Effector memory CD8-positive, alpha-beta T cell (primary cell): ENCODE measurements at regions not wholly inside any gene's neighbourhood (a gene's known extent, or its start where the extent isn't known, plus 50 kb on each side); places are given as distances from the start of the nearest gene placed in this dataset.
"Not testable (repeated sequence)": the region's sequence is repeated elsewhere in the genome, so short reads cannot be mapped to it uniquely, and the experiment has no call there.

ENCODE experiments used
- ATAC-seq: fragments of 150-1000 bp; cut with Tn5 transposase; replicated peaks from 2 replicates; pipeline ENCODE4 v1.10.0; 2021; ENCODE audit warnings: mild to moderate bottlenecking, moderate library complexity
- DNase-seq, 3 experiments: peaks; one replicate each; pipeline ENCODE4 v3.0.0; 2021
- H3K27ac Mint-ChIP-seq, 2 donors: one replicate each; pipeline ENCODE4 v1.8.0; 2022; ENCODE audit warnings: mild to moderate bottlenecking in 2 of 2, mixed read lengths in 2 of 2, moderate library complexity in 2 of 2
- H3K27me3 Mint-ChIP-seq, 2 donors: one replicate each; pipeline ENCODE4 v1.8.0; 2022; ENCODE audit warnings: mixed read lengths in 2 of 2
- H3K36me3 Mint-ChIP-seq: one replicate; pipeline ENCODE4 v1.8.0; 2022; ENCODE audit warnings: mild to moderate bottlenecking, moderate library complexity, mixed read lengths; ENCODE audit not compliant: insufficient read depth
- H3K4me1 Mint-ChIP-seq, 2 donors: one replicate each; pipeline ENCODE4 v1.8.0; 2022; ENCODE audit warnings: low read depth in 2 of 2, mixed read lengths in 2 of 2
- H3K4me3 Mint-ChIP-seq, 2 donors: one replicate each; pipeline ENCODE4 v1.8.0; 2022; ENCODE audit warnings: mild to moderate bottlenecking in 2 of 2, mixed read lengths in 2 of 2, moderate library complexity in 2 of 2
- H3K9me3 Mint-ChIP-seq, 2 donors: one replicate each; pipeline ENCODE4 v1.8.0; 2022; ENCODE audit warnings: mixed read lengths in 2 of 2

GRCh38 chr15:62280625-62281024, 115.5 kb upstream of the C2CD4B start:
- Mint-ChIP-seq H3K27ac (no peak overlapping the region), H3K4me1 (no peaks in the 10 kb centered on the region), H3K36me3 (no peaks in the 10 kb centered on the region), H3K27me3 (peaks cover 46 to 67% of the 10 kb centered on the region in 2 donors), H3K4me3 (no peak overlapping the region), H3K9me3 (no peaks in the 10 kb centered on the region)
- no peak for DNase-seq
- ATAC-seq = no peak

- H3K36me3 Mint-ChIP-seq, DNase-seq, H3K27ac Mint-ChIP-seq, H3K9me3 Mint-ChIP-seq, H3K4me3 Mint-ChIP-seq, ATAC-seq, H3K4me1 Mint-ChIP-seq: not testable (repeated sequence)
- H3K27me3 Mint-ChIP-seq = peaks cover 46 to 66% of the 10 kb centered on the region in 2 donors
Observed at GRCh38 chr15:62281801-62282200, 116.7 kb upstream of the C2CD4B start.

GRCh38 chr15:62287066-62287857, 122.2 kb upstream of the C2CD4B start:
- Mint-ChIP-seq H3K36me3 (no peaks in the 10 kb centered on the region), H3K27ac (no peak overlapping the region), H3K4me1 (no peaks in the 10 kb centered on the region), H3K9me3 (no peaks in the 10 kb centered on the region), H3K4me3 (no peak overlapping the region), H3K27me3 (peaks cover 45% of the 10 kb centered on the region in 2 donors)
- DNase-seq (no peak), ATAC-seq (no peak)

- peaks cover 57% of the 10 kb centered on the region in 2 donors for H3K27me3 Mint-ChIP-seq
- DNase-seq (no peak), ATAC-seq (no peak)
- no peak overlapping the region for H3K4me3 Mint-ChIP-seq
- H3K36me3 Mint-ChIP-seq = no peaks in the 10 kb centered on the region
- H3K27ac Mint-ChIP-seq = no peak overlapping the region
- no peaks in the 10 kb centered on the region for H3K9me3 Mint-ChIP-seq
- H3K4me1 Mint-ChIP-seq = no peaks in the 10 kb centered on the region
Observed at GRCh38 chr15:62288361-62289017, 123.4 kb upstream of the C2CD4B start.

- Mint-ChIP-seq H3K4me1 (no peaks in the 10 kb centered on the region), H3K27ac (no peak overlapping the region), H3K27me3 (peaks cover 57 to 58% of the 10 kb centered on the region in 2 donors), H3K36me3 (no peaks in the 10 kb centered on the region), H3K4me3 (no peak overlapping the region), H3K9me3 (no peaks in the 10 kb centered on the region)
- ATAC-seq (no peak), DNase-seq (no peak)
Observed at GRCh38 chr15:62291262-62291661, 126.2 kb upstream of the C2CD4B start.

GRCh38 chr15:62296756-62297507, 131.8 kb upstream of the C2CD4B start:
- ATAC-seq = no peak
- no peaks in the 10 kb centered on the region for H3K4me1 Mint-ChIP-seq
- H3K9me3 Mint-ChIP-seq = no peaks in the 10 kb centered on the region
- H3K27me3 Mint-ChIP-seq = peaks cover 46 to 55% of the 10 kb centered on the region in 2 donors
- no peak for DNase-seq
- no peaks in the 10 kb centered on the region for H3K36me3 Mint-ChIP-seq
- no peak overlapping the region for H3K27ac Mint-ChIP-seq
- no peak overlapping the region for H3K4me3 Mint-ChIP-seq

- Mint-ChIP-seq H3K4me1 (no peaks in the 10 kb centered on the region), H3K9me3 (no peaks in the 10 kb centered on the region), H3K27me3 (peaks cover 45 to 49% of the 10 kb centered on the region in 2 donors), H3K4me3 (no peak overlapping the region), H3K27ac (no peak overlapping the region), H3K36me3 (no peaks in the 10 kb centered on the region)
- no peak for DNase-seq
- no peak for ATAC-seq
Observed at GRCh38 chr15:62297522-62297921, 132.4 kb upstream of the C2CD4B start.

- H3K4me3 Mint-ChIP-seq = no peak overlapping the region
- no peak for DNase-seq
- no peak overlapping the region for H3K27ac Mint-ChIP-seq
Observed at GRCh38 chr15:62297933-62298332, 132.8 kb upstream of the C2CD4B start.

GRCh38 chr15:62298811-62299210, 133.7 kb upstream of the C2CD4B start:
- Mint-ChIP-seq H3K27me3 (peaks cover 32 to 45% of the 10 kb centered on the region in 2 donors), H3K4me1 (no peaks in the 10 kb centered on the region), H3K36me3 (no peaks in the 10 kb centered on the region), H3K4me3 (no peak overlapping the region), H3K9me3 (no peaks in the 10 kb centered on the region), H3K27ac (no peak overlapping the region)
- DNase-seq = no peak
- no peak for ATAC-seq

More at GRCh38 chr15:62297933-62298332, 132.8 kb upstream of the C2CD4B start:
- no peaks in the 10 kb centered on the region for H3K4me1 Mint-ChIP-seq
- no peaks in the 10 kb centered on the region for H3K36me3 Mint-ChIP-seq
- H3K9me3 Mint-ChIP-seq = no peaks in the 10 kb centered on the region
- H3K27me3 Mint-ChIP-seq = peaks cover 41 to 47% of the 10 kb centered on the region in 2 donors
- ATAC-seq = no peak

- H3K36me3 Mint-ChIP-seq = no peaks in the 10 kb centered on the region
- no peaks in the 10 kb centered on the region for H3K9me3 Mint-ChIP-seq
- no peaks in the 10 kb centered on the region for H3K4me1 Mint-ChIP-seq
- no peak overlapping the region for H3K27ac Mint-ChIP-seq
- DNase-seq (no peak), ATAC-seq (no peak)
- H3K4me3 Mint-ChIP-seq = no peak overlapping the region
- peaks cover 25 to 43% of the 10 kb centered on the region in 2 donors for H3K27me3 Mint-ChIP-seq
Observed at GRCh38 chr15:62299541-62299940, 134.5 kb upstream of the C2CD4B start.

GRCh38 chr15:62301993-62302675, 137.0 kb upstream of the C2CD4B start:
- H3K27ac Mint-ChIP-seq = no peak overlapping the region
- H3K36me3 Mint-ChIP-seq = no peaks in the 10 kb centered on the region
- H3K27me3 Mint-ChIP-seq = peaks cover 24 to 43% of the 10 kb centered on the region in 2 donors
- H3K9me3 Mint-ChIP-seq = no peaks in the 10 kb centered on the region
- H3K4me3 Mint-ChIP-seq = no peak overlapping the region
- ATAC-seq (no peak), DNase-seq (no peak)
- peaks cover 0 to 7% of the 10 kb centered on the region in 2 donors for H3K4me1 Mint-ChIP-seq

- ATAC-seq (no peak), DNase-seq (no peak)
- no peak overlapping the region for H3K4me3 Mint-ChIP-seq
- no peaks in the 10 kb centered on the region for H3K9me3 Mint-ChIP-seq
- H3K27ac Mint-ChIP-seq = no peak overlapping the region
- peaks cover 0 to 7% of the 10 kb centered on the region in 2 donors for H3K4me1 Mint-ChIP-seq
- H3K27me3 Mint-ChIP-seq = peaks cover 45 to 70% of the 10 kb centered on the region in 2 donors
- H3K36me3 Mint-ChIP-seq = no peaks in the 10 kb centered on the region
Observed at GRCh38 chr15:62306851-62307504, 141.9 kb upstream of the C2CD4B start.

GRCh38 chr15:62307551-62307950, 142.5 kb upstream of the C2CD4B start:
- peaks cover 0 to 7% of the 10 kb centered on the region in 2 donors for H3K4me1 Mint-ChIP-seq
- H3K4me3 Mint-ChIP-seq = no peak overlapping the region
- H3K9me3 Mint-ChIP-seq = no peaks in the 10 kb centered on the region
- no peak overlapping the region for H3K27ac Mint-ChIP-seq
- DNase-seq = no peak
- H3K36me3 Mint-ChIP-seq = no peaks in the 10 kb centered on the region
- ATAC-seq = no peak
- peaks cover 46 to 76% of the 10 kb centered on the region in 2 donors for H3K27me3 Mint-ChIP-seq
